GM12875 (cell line): ENCODE measurements at regions not wholly inside any gene's neighbourhood (a gene's known extent, or its start where the extent isn't known, plus 50 kb on each side); places are given as distances from the start of the nearest gene placed in this dataset.

Source experiments
- H3K4me3 ChIP-seq: one replicate; pipeline ENCODE4 v1.5.1; 2011; ENCODE audit warnings: low read depth, low read length, control low read depth
- CTCF ChIP-seq: IDR thresholded peaks from 2 replicates; pipeline ENCODE4 v1.5.1; 2011; ENCODE audit warnings: low read depth, mild to moderate bottlenecking, control low read depth, inconsistent platforms, low read length, moderate library complexity, borderline replicate concordance; ENCODE audit not compliant: insufficient read depth

- TF ChIP-seq CTCF, result no peak
- no peak overlapping the region for H3K4me3 ChIP-seq
Observed at GRCh38 chr13:106657104-106657503, 89.2 kb upstream of the ARGLU1 start.

GRCh38 chr13:106656186-106656585, 88.2 kb upstream of the ARGLU1 start:
- H3K4me3 ChIP-seq, result no peak overlapping the region
- no peak for TF ChIP-seq CTCF

GRCh38 chr13:106651442-106651841, 83.5 kb upstream of the ARGLU1 start:
- H3K4me3 ChIP-seq, result no peak overlapping the region
- no peak for TF ChIP-seq CTCF

GRCh38 chr13:106650690-106651205, 82.8 kb upstream of the ARGLU1 start:
- no peak overlapping the region for H3K4me3 ChIP-seq
- TF ChIP-seq CTCF, result no peak

- TF ChIP-seq CTCF, result no peak
Observed at GRCh38 chr13:106649495-106649894, 81.6 kb upstream of the ARGLU1 start.

GRCh38 chr13:106640515-106640914, 72.6 kb upstream of the ARGLU1 start:
- no peak overlapping the region for H3K4me3 ChIP-seq
- no peak for TF ChIP-seq CTCF

More at GRCh38 chr13:106649495-106649894, 81.6 kb upstream of the ARGLU1 start:
- H3K4me3 ChIP-seq, result no peak overlapping the region

- TF ChIP-seq CTCF, result no peak
- no peak overlapping the region for H3K4me3 ChIP-seq
Observed at GRCh38 chr13:106637519-106637918, 69.6 kb upstream of the ARGLU1 start.
